HEK293 (cell line): ENCODE measurements at regions not wholly inside any gene's neighbourhood (a gene's known extent, or its start where the extent isn't known, plus 50 kb on each side); places are given as distances from the start of the nearest gene placed in this dataset.

Experiments
- CTCF ChIA-PET: fragments of 350-600 bp; formaldehyde crosslinking; extraction: SDS; loops from one replicate; lab custom pipeline; 2021; ENCODE audit warnings: antibody characterized with exemption; lab: Yijun Ruan, JAX
- POLR2A ChIA-PET: fragments of 300-600 bp; formaldehyde crosslinking; extraction: SDS; loops from one replicate; lab custom pipeline; 2020; ENCODE audit warnings: antibody characterized with exemption, inconsistent platforms; lab: Yijun Ruan, JAX
- H3K27ac ChIP-seq: fragments of 200-500 bp; sonication (Bioruptor generic); 2 replicates; pipeline ENCODE4 v1.5.1; 2014; ENCODE audit warnings: low read depth, low read length, control low read depth, inconsistent platforms; ENCODE audit errors: extremely low read depth
- H3K36me3 ChIP-seq, 2 experiments: fragments of 200-500 bp in 1 of 2; sonication (Bioruptor generic) in 1 of 2; 1 replicate in 1 of 2; 2 replicates in 1 of 2; pipeline ENCODE4 v1.5.1; 2014 to 2017; ENCODE audit warnings: inconsistent platforms in 2 of 2, low read length in 2 of 2; ENCODE audit not compliant: control insufficient read depth in 2 of 2, insufficient read depth in 1 of 2
- H3K4me1 ChIP-seq: fragments of 200-500 bp; sonication (Bioruptor generic); 2 replicates; pipeline ENCODE4 v1.5.1; 2014; ENCODE audit warnings: mild to moderate bottlenecking, low read length, inconsistent platforms; ENCODE audit not compliant: control insufficient read depth, insufficient read depth
- H3K4me3 ChIP-seq: 2 replicates; pipeline ENCODE4 v1.5.1; 2011; ENCODE audit warnings: low read depth, mild to moderate bottlenecking, control low read depth, low read length, moderate library complexity
- H3K9me3 ChIP-seq: fragments of 200-500 bp; sonication (Bioruptor generic); 2 replicates; pipeline ENCODE4 v1.5.1; 2014; ENCODE audit warnings: low read depth, low read length, inconsistent platforms; ENCODE audit not compliant: control insufficient read depth, insufficient read depth
- REPIN1 ChIP-seq: fragments of 450-650 bp; formaldehyde crosslinking; IDR thresholded peaks from 2 replicates; pipeline ENCODE4 v1.5.1; 2017; ENCODE audit warnings: missing biosample characterization, missing genetic modification characterization, low read depth
- YY1 ChIP-seq: fragments of 450-650 bp; formaldehyde crosslinking; IDR thresholded peaks from 2 replicates; pipeline ENCODE4 v1.5.1; 2018; ENCODE audit warnings: missing biosample characterization, missing genetic modification characterization
- ZFP69B ChIP-seq: fragments of 450-650 bp; formaldehyde crosslinking; IDR thresholded peaks from 2 replicates; pipeline ENCODE4 v1.5.1; 2016; ENCODE audit warnings: missing biosample characterization, missing genetic modification characterization
- ZNF311 ChIP-seq: fragments of 450-650 bp; formaldehyde crosslinking; IDR thresholded peaks from 2 replicates; pipeline ENCODE4 v1.5.1; 2017; ENCODE audit warnings: missing biosample characterization, missing genetic modification characterization, borderline replicate concordance
- ZNF391 ChIP-seq: fragments of 450-650 bp; formaldehyde crosslinking; IDR thresholded peaks from 2 replicates; pipeline ENCODE4 v1.5.1; 2016; ENCODE audit warnings: low read depth, missing biosample characterization, missing genetic modification characterization, borderline replicate concordance
- ZNF585B ChIP-seq: fragments of 450-650 bp; formaldehyde crosslinking; IDR thresholded peaks from 2 replicates; pipeline ENCODE4 v1.5.1; 2016; ENCODE audit warnings: missing biosample characterization, missing genetic modification characterization
- ZNF747 ChIP-seq: fragments of 450-650 bp; formaldehyde crosslinking; IDR thresholded peaks from 2 replicates; pipeline ENCODE4 v1.5.1; 2016; ENCODE audit warnings: missing biosample characterization, missing genetic modification characterization
- TF ChIP-seq, protein P1 (sequence below): sonication (generic); formaldehyde crosslinking; IDR thresholded peaks from 2 replicates; pipeline ENCODE4 v1.8.1; 2022; ENCODE audit warnings: mild to moderate bottlenecking, moderate library complexity, missing genetic modification reagents
- TF ChIP-seq, protein P2 (sequence below): fragments of 450-650 bp; formaldehyde crosslinking; IDR thresholded peaks from 2 replicates; pipeline ENCODE4 v1.5.1; 2016; ENCODE audit warnings: missing biosample characterization, missing genetic modification characterization
- TF ChIP-seq, protein P3 (sequence below): fragments of 450-650 bp; formaldehyde crosslinking; IDR thresholded peaks from 2 replicates; pipeline ENCODE4 v1.5.1; 2016; ENCODE audit warnings: missing biosample characterization, missing genetic modification characterization
- TF ChIP-seq, protein P4 (sequence below): fragments of 450-650 bp; formaldehyde crosslinking; IDR thresholded peaks from 2 replicates; pipeline ENCODE4 v1.5.1; 2016; ENCODE audit warnings: missing biosample characterization, missing genetic modification characterization
- TF ChIP-seq, protein P5 (sequence below): fragments of 450-650 bp; formaldehyde crosslinking; IDR thresholded peaks from 2 replicates; pipeline ENCODE4 v1.5.1; 2016; ENCODE audit warnings: missing biosample characterization, missing genetic modification characterization

DNA sequence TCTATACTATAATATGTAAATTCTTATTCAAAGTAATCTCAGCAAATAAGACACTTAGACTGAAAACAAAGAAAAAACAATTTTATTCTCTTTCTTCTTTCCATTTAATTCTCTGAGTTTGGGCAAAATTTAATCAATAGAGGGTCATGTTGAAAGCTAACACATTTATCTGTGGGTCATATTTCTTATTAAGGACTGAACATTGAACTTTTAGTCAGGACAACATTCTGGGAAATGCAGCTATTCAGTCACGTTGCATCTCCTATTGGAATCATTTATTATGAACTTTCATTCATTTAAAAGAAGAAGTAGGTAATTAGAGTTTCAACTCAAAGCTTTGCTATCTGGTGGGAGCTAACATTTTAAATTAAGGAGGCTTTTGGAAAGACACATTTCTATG is 372.5 kb downstream of the MAN2A1 start:
- Histone ChIP-seq H3K27ac (no peak overlapping the region), H3K36me3 (no peaks in the 10 kb centered on the region), H3K4me1 (no peaks in the 10 kb centered on the region), H3K9me3 (no peaks in the 10 kb centered on the region), H3K4me3 (no peak overlapping the region)
- POLR2A ChIA-PET = no interaction called here
- CTCF ChIA-PET = interaction anchor here (0.7 kb wide), 1 partner anchor 8 kb away, joined by 3 read pairs; no protein-coding TSS in a partner anchor
- TF ChIP-seq, protein P1, sequence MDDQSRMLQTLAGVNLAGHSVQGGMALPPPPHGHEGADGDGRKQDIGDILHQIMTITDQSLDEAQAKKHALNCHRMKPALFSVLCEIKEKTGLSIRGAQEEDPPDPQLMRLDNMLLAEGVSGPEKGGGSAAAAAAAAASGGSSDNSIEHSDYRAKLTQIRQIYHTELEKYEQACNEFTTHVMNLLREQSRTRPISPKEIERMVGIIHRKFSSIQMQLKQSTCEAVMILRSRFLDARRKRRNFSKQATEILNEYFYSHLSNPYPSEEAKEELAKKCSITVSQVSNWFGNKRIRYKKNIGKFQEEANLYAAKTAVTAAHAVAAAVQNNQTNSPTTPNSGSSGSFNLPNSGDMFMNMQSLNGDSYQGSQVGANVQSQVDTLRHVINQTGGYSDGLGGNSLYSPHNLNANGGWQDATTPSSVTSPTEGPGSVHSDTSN (CRISPR knock-in tag) = no peak
- TF ChIP-seq, protein P2, sequence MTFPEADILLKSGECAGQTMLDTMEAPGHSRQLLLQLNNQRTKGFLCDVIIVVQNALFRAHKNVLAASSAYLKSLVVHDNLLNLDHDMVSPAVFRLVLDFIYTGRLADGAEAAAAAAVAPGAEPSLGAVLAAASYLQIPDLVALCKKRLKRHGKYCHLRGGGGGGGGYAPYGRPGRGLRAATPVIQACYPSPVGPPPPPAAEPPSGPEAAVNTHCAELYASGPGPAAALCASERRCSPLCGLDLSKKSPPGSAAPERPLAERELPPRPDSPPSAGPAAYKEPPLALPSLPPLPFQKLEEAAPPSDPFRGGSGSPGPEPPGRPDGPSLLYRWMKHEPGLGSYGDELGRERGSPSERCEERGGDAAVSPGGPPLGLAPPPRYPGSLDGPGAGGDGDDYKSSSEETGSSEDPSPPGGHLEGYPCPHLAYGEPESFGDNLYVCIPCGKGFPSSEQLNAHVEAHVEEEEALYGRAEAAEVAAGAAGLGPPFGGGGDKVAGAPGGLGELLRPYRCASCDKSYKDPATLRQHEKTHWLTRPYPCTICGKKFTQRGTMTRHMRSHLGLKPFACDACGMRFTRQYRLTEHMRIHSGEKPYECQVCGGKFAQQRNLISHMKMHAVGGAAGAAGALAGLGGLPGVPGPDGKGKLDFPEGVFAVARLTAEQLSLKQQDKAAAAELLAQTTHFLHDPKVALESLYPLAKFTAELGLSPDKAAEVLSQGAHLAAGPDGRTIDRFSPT (tag by site-specific recombination) = no peak
- TF ChIP-seq, protein P3, sequence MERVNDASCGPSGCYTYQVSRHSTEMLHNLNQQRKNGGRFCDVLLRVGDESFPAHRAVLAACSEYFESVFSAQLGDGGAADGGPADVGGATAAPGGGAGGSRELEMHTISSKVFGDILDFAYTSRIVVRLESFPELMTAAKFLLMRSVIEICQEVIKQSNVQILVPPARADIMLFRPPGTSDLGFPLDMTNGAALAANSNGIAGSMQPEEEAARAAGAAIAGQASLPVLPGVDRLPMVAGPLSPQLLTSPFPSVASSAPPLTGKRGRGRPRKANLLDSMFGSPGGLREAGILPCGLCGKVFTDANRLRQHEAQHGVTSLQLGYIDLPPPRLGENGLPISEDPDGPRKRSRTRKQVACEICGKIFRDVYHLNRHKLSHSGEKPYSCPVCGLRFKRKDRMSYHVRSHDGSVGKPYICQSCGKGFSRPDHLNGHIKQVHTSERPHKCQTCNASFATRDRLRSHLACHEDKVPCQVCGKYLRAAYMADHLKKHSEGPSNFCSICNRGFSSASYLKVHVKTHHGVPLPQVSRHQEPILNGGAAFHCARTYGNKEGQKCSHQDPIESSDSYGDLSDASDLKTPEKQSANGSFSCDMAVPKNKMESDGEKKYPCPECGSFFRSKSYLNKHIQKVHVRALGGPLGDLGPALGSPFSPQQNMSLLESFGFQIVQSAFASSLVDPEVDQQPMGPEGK (tag by site-specific recombination) = no peak
- TF ChIP-seq REPIN1 = no peak

DNA sequence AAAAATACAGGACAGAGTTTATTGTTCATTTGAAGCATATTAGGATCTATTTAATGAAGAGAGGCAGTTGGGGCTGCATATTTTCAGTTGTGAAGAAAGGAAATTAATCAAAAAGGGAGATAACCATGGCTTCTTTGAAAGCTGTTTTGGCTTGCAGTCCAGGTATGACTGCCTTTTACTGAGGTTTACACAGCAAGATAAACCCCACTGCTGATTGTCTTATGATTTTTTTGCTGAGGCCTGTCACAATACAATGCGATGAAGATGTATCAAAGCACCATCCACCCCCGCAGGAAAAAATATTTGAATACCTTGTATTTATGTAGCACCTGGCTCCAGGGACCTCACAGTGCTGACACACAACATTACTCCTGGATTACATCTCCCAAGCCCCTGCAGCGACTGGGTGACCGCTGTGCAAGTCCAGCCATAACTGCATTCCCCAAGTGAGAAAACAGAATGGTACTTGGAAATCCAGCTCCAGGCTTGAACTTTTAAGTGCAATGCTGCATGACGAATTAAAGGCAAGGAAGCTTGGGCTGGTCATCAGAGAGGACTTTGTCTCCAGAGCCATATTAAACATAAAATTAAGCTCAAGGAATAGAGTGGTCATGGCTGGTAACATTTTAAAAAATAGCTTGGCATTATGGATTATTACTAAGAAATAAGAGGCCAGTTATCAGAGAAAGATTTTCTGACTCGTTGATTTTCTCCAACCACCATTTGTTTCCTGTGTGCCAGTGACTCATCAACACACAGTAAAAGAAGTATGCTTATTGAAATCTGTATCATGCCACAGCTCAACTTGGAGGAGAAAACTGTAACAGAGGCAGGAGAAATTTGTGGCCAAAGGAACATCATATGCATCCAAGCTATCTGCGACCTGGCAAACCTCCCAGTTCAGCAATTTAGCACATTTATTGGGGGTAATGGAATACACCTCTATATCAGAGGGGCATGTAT is 374.2 kb downstream of the MAN2A1 start:
- Histone ChIP-seq H3K4me3 (no peak overlapping the region), H3K36me3 (no peaks in the 10 kb centered on the region), H3K4me1 (no peaks in the 10 kb centered on the region), H3K27ac (no peak overlapping the region), H3K9me3 (no peaks in the 10 kb centered on the region)
- ChIA-PET POLR2A (no interaction called here), CTCF (interaction anchor here (0.9 kb wide), 1 partner anchor 9 kb away, joined by 3 read pairs; no protein-coding TSS in a partner anchor)
- TF ChIP-seq ZNF747 (tag by site-specific recombination) (no peak), ZNF391 (no peak), YY1 (tag by site-specific recombination) (no peak), ZNF585B (tag by site-specific recombination) (no peak), ZNF311 (no peak), ZFP69B (tag by site-specific recombination) (no peak)
- TF ChIP-seq, protein P4, sequence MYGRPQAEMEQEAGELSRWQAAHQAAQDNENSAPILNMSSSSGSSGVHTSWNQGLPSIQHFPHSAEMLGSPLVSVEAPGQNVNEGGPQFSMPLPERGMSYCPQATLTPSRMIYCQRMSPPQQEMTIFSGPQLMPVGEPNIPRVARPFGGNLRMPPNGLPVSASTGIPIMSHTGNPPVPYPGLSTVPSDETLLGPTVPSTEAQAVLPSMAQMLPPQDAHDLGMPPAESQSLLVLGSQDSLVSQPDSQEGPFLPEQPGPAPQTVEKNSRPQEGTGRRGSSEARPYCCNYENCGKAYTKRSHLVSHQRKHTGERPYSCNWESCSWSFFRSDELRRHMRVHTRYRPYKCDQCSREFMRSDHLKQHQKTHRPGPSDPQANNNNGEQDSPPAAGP (tag by site-specific recombination) = no peak

DNA sequence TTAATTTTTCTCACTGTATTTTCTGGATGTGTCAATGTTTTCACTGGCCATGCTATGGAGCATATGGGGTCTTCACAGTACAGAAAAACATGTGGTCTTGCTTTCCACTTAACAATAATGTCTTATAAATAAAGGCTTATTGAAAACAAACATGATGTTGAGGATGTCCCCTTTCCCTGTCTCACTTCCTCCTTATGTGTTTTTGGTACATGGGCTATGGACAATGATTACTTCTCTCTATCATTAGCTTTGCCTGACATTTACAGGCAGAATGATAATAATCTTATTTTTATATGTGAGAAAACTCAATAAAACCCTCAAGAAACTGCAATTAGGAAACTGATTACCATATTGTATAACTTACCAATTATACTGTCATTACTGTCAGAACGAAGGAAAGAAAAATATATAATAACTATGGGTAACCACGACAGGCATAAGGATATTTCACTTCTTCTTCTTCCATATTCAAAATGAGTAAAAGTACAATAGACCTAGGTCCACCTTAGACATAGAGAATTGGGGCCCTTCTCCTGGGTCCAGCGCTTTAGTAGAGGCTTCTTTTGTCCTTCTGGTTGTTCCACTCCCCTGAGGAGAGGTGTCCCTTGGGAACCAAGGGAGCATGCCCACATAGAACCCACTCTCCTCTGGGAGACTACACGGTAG is 375.0 kb downstream of the MAN2A1 start:
- POLR2A ChIA-PET = no interaction called here
- TF ChIP-seq, protein P5, sequence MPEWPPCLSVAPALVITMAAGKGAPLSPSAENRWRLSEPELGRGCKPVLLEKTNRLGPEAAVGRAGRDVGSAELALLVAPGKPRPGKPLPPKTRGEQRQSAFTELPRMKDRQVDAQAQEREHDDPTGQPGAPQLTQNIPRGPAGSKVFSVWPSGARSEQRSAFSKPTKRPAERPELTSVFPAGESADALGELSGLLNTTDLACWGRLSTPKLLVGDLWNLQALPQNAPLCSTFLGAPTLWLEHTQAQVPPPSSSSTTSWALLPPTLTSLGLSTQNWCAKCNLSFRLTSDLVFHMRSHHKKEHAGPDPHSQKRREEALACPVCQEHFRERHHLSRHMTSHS (tag by site-specific recombination) = no peak
- CTCF ChIA-PET = no interaction called here

More for the DNA sequence above, 375.0 kb downstream of the MAN2A1 start:
- Histone ChIP-seq H3K9me3 (no peaks in the 10 kb centered on the region), H3K4me3 (no peak overlapping the region), H3K4me1 (no peaks in the 10 kb centered on the region), H3K27ac (no peak overlapping the region), H3K36me3 (no peaks in the 10 kb centered on the region)
